ENCODE measurements at regions not wholly inside any gene's neighbourhood (a gene's known extent, or its start where the extent isn't known, plus 50 kb on each side); places are given as distances from the start of the nearest gene placed in this dataset.

- TF ChIP-seq, protein P1, sequence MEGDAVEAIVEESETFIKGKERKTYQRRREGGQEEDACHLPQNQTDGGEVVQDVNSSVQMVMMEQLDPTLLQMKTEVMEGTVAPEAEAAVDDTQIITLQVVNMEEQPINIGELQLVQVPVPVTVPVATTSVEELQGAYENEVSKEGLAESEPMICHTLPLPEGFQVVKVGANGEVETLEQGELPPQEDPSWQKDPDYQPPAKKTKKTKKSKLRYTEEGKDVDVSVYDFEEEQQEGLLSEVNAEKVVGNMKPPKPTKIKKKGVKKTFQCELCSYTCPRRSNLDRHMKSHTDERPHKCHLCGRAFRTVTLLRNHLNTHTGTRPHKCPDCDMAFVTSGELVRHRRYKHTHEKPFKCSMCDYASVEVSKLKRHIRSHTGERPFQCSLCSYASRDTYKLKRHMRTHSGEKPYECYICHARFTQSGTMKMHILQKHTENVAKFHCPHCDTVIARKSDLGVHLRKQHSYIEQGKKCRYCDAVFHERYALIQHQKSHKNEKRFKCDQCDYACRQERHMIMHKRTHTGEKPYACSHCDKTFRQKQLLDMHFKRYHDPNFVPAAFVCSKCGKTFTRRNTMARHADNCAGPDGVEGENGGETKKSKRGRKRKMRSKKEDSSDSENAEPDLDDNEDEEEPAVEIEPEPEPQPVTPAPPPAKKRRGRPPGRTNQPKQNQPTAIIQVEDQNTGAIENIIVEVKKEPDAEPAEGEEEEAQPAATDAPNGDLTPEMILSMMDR (IDR thresholded peaks at IDR 0.05; ENCODE audit: low read depth, low read length, missing input control) = no peak
- no peak for TF ChIP-seq RXRA (IDR thresholded peaks at IDR 0.05)
- no peak for TF ChIP-seq RAD21 (IDR thresholded peaks at IDR 0.05)
- no peak for TF ChIP-seq JUND (IDR thresholded peaks at IDR 0.05)
- TF ChIP-seq YY1 (IDR thresholded peaks at IDR 0.05) = no peak
- TF ChIP-seq SP1 (IDR thresholded peaks at IDR 0.05) = no peak
- TF ChIP-seq HNF4A (conservative IDR thresholded peaks at IDR 0.05) = no peak
- TF ChIP-seq, protein P2, sequence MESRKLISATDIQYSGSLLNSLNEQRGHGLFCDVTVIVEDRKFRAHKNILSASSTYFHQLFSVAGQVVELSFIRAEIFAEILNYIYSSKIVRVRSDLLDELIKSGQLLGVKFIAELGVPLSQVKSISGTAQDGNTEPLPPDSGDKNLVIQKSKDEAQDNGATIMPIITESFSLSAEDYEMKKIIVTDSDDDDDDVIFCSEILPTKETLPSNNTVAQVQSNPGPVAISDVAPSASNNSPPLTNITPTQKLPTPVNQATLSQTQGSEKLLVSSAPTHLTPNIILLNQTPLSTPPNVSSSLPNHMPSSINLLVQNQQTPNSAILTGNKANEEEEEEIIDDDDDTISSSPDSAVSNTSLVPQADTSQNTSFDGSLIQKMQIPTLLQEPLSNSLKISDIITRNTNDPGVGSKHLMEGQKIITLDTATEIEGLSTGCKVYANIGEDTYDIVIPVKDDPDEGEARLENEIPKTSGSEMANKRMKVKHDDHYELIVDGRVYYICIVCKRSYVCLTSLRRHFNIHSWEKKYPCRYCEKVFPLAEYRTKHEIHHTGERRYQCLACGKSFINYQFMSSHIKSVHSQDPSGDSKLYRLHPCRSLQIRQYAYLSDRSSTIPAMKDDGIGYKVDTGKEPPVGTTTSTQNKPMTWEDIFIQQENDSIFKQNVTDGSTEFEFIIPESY (IDR thresholded peaks at IDR 0.05) = no peak
- no peak for TF ChIP-seq REST (IDR thresholded peaks at IDR 0.05)
- TF ChIP-seq FOXA1 (IDR thresholded peaks at IDR 0.05) = no peak
- TF ChIP-seq, protein P3, sequence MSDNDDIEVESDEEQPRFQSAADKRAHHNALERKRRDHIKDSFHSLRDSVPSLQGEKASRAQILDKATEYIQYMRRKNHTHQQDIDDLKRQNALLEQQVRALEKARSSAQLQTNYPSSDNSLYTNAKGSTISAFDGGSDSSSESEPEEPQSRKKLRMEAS (IDR thresholded peaks at IDR 0.05) = no peak
Observed at GRCh38 chr5:115386657-115387056, 90.2 kb upstream of the CCDC112 start.

All from liver (tissue), 3 donors.